ENCODE measurements at regions not wholly inside any gene's neighbourhood (a gene's known extent, or its start where the extent isn't known, plus 50 kb on each side); places are given as distances from the start of the nearest gene placed in this dataset.

- Histone ChIP-seq H3K27me3 (ENCODE audit: control insufficient read depth, low read length) (no peaks in the 10 kb centered on the region), H3K9me2 (replicated peaks; ENCODE audit: control insufficient read depth, low read length) (no peaks in the 10 kb centered on the region), H3F3A (ENCODE audit: control insufficient read depth, insufficient read depth) (no peaks in the 10 kb centered on the region), H4K20me1 (ENCODE audit: control insufficient read depth, insufficient read depth, low read depth, low read length) (no peaks in the 10 kb centered on the region), H3K36me3 (ENCODE audit: control insufficient read depth, low read length) (no peaks in the 10 kb centered on the region), H3K79me2 (ENCODE audit: control insufficient read depth, low read length) (no peaks in the 10 kb centered on the region), H3K4me2 (ENCODE audit: low read length) (no peak overlapping the region), H3K4me1 (ENCODE audit: control insufficient read depth, low read length) (no peaks in the 10 kb centered on the region), H3K9me3 (ENCODE audit: control insufficient read depth, insufficient read depth, low read length) (no peaks in the 10 kb centered on the region), H3K4me3 (ENCODE audit: low read length) (no peak overlapping the region), H3K27ac (ENCODE audit: low read depth, low read length) (no peak overlapping the region)
- TF ChIP-seq CTCF (IDR thresholded peaks at IDR 0.05; ENCODE audit: low read depth, low read length, poor library complexity, severe bottlenecking): no peak
- TF ChIP-seq EZH2phosphoT487 (IDR thresholded peaks at IDR 0.05; ENCODE audit: borderline replicate concordance, low read length): no peak
These were observed 683.3 kb upstream of the CADM2 start for GRCh38 chr3:84275532-84275931.

- TF ChIP-seq CTCF (IDR thresholded peaks at IDR 0.05; ENCODE audit: low read depth, low read length, poor library complexity, severe bottlenecking) (no peak), EZH2phosphoT487 (IDR thresholded peaks at IDR 0.05; ENCODE audit: borderline replicate concordance, low read length) (no peak)
- no peaks in the 10 kb centered on the region for H3K9me2 ChIP-seq (replicated peaks; ENCODE audit: control insufficient read depth, low read length)
- no peaks in the 10 kb centered on the region for H4K20me1 ChIP-seq (ENCODE audit: control insufficient read depth, insufficient read depth, low read depth, low read length)
- H3K27ac ChIP-seq (ENCODE audit: low read depth, low read length): no peak overlapping the region
- no peaks in the 10 kb centered on the region for H3K4me1 ChIP-seq (ENCODE audit: control insufficient read depth, low read length)
- H3K4me3 ChIP-seq (ENCODE audit: low read length): no peak overlapping the region
- H3K79me2 ChIP-seq (ENCODE audit: control insufficient read depth, low read length): no peaks in the 10 kb centered on the region
- H3K4me2 ChIP-seq (ENCODE audit: low read length): no peak overlapping the region
- H3K9me3 ChIP-seq (ENCODE audit: control insufficient read depth, insufficient read depth, low read length): no peaks in the 10 kb centered on the region
- no peaks in the 10 kb centered on the region for H3K36me3 ChIP-seq (ENCODE audit: control insufficient read depth, low read length)
- no peaks in the 10 kb centered on the region for H3K27me3 ChIP-seq (ENCODE audit: control insufficient read depth, low read length)
- H3F3A ChIP-seq (ENCODE audit: control insufficient read depth, insufficient read depth): no peaks in the 10 kb centered on the region
These were observed 681.1 kb upstream of the CADM2 start for GRCh38 chr3:84277562-84278224.

- no peaks in the 10 kb centered on the region for H3K36me3 ChIP-seq (ENCODE audit: control insufficient read depth, low read length)
- H3K9me2 ChIP-seq (replicated peaks; ENCODE audit: control insufficient read depth, low read length): no peaks in the 10 kb centered on the region
- no peak overlapping the region for H3K27ac ChIP-seq (ENCODE audit: low read depth, low read length)
- no peaks in the 10 kb centered on the region for H3K4me1 ChIP-seq (ENCODE audit: control insufficient read depth, low read length)
- H3K9me3 ChIP-seq (ENCODE audit: control insufficient read depth, insufficient read depth, low read length): no peaks in the 10 kb centered on the region
- TF ChIP-seq EZH2phosphoT487 (IDR thresholded peaks at IDR 0.05; ENCODE audit: borderline replicate concordance, low read length): no peak
- TF ChIP-seq CTCF (IDR thresholded peaks at IDR 0.05; ENCODE audit: low read depth, low read length, poor library complexity, severe bottlenecking): no peak
- no peaks in the 10 kb centered on the region for H4K20me1 ChIP-seq (ENCODE audit: control insufficient read depth, insufficient read depth, low read depth, low read length)
- H3F3A ChIP-seq (ENCODE audit: control insufficient read depth, insufficient read depth): no peaks in the 10 kb centered on the region
- no peak overlapping the region for H3K4me3 ChIP-seq (ENCODE audit: low read length)
- H3K4me2 ChIP-seq (ENCODE audit: low read length): no peak overlapping the region
- no peaks in the 10 kb centered on the region for H3K79me2 ChIP-seq (ENCODE audit: control insufficient read depth, low read length)
- no peaks in the 10 kb centered on the region for H3K27me3 ChIP-seq (ENCODE audit: control insufficient read depth, low read length)
These were observed 666.7 kb upstream of the CADM2 start for GRCh38 chr3:84292128-84292527.

All from DOHH2 (cell line).